ENCODE measurements at regions not wholly inside any gene's neighbourhood (a gene's known extent, or its start where the extent isn't known, plus 50 kb on each side); places are given as distances from the start of the nearest gene placed in this dataset.

- TF ChIP-seq MAX (IDR thresholded peaks at IDR 0.05) = no peak
- TF ChIP-seq JUND (IDR thresholded peaks at IDR 0.05) = no peak
- TF ChIP-seq POLR2AphosphoS5 (IDR thresholded peaks at IDR 0.05; ENCODE audit: low read depth, low read length) = no peak
- TF ChIP-seq CTCF (IDR thresholded peaks at IDR 0.05 in 2 of 3, conservative IDR thresholded peaks at IDR 0.05 in 1 of 3; ENCODE audit: borderline replicate concordance in 1 of 3, insufficient read depth in 1 of 3, low read depth in 2 of 3, low read length in 2 of 3) = no peak
- TF ChIP-seq YY1 (IDR thresholded peaks at IDR 0.05; ENCODE audit: extremely low read depth, insufficient replicate concordance, low read depth, low read length) = no peak
- TF ChIP-seq EZH2 (IDR thresholded peaks at IDR 0.05) = no peak
These were observed 314.7 kb upstream of the SLCO3A1 start (continued) for GRCh38 chr15:91538782-91539181.

GRCh38 chr15:91541286-91541685 lies 312.2 kb upstream of the SLCO3A1 start:
- H3K27ac ChIP-seq (ENCODE audit: low read depth, low read length) = no peak overlapping the region
- H3K27me3 ChIP-seq (ENCODE audit: insufficient read depth, low read length) = peaks cover 14% of the 10 kb centered on the region
- DNase-seq (ENCODE audit: low read depth, low spot score) = no peak
- H3K4me2 ChIP-seq (ENCODE audit: low read length) = no peak overlapping the region
- H3K9ac ChIP-seq (ENCODE audit: low read length) = no peak overlapping the region
- ChIA-PET CTCF (no interaction called here), RAD21 (ENCODE audit: low non-redundant PET in 1 of 2, low total read pairs in 2 of 2, uncharacterized antibody in 2 of 2, unreplicated experiment in 2 of 2) (no interaction called here), POLR2A (no interaction called here)
- no TSS peak for BruUV-seq (replicated peaks)
- H3K36me3 ChIP-seq (ENCODE audit: control insufficient read depth in 1 of 2, insufficient read depth in 2 of 2, low read length in 2 of 2) = no peaks in the 10 kb centered on the region
- H4K20me1 ChIP-seq (ENCODE audit: insufficient read depth) = no peaks in the 10 kb centered on the region
- H3K4me1 ChIP-seq (ENCODE audit: control insufficient read depth in 1 of 2, insufficient read depth in 2 of 2, low read length in 2 of 2) = peaks cover 0 to 6% of the 10 kb centered on the region in 2 experiments; a peak in 1 of 4 replicates
- no peak overlapping the region for H3K4me3 ChIP-seq (replicated peaks in 1 of 2; ENCODE audit: low read depth in 1 of 2, low read length in 2 of 2)
- no peak overlapping the region for H2AFZ ChIP-seq (ENCODE audit: low read depth, low read length, poor library complexity, severe bottlenecking)
- no peak for ATAC-seq
- intact Hi-C loops (cut with micrococcal nuclease) = no loop called here
- no peaks in the 10 kb centered on the region for H3K79me2 ChIP-seq (ENCODE audit: insufficient read depth, low read length)
- no peaks in the 10 kb centered on the region for H3K9me2 ChIP-seq (ENCODE audit: insufficient read depth)
- no peaks in the 10 kb centered on the region for H3K9me3 ChIP-seq (ENCODE audit: control insufficient read depth in 1 of 2, insufficient read depth in 1 of 2, low read depth in 1 of 2, low read length in 2 of 2)
- TF ChIP-seq ZFX (IDR thresholded peaks at IDR 0.05) = no peak
- TF ChIP-seq ELF1 (IDR thresholded peaks at IDR 0.05; ENCODE audit: borderline replicate concordance, low read depth) = no peak
- no peak for TF ChIP-seq ZNF274 (IDR thresholded peaks at IDR 0.05; ENCODE audit: low read depth, low read length)
- no peak for TF ChIP-seq MAX (IDR thresholded peaks at IDR 0.05)
- TF ChIP-seq EGR1 (IDR thresholded peaks at IDR 0.05; ENCODE audit: low read depth) = no peak
- no peak for TF ChIP-seq CEBPB (IDR thresholded peaks at IDR 0.05; ENCODE audit: low read depth)
- TF ChIP-seq YY1 (IDR thresholded peaks at IDR 0.05; ENCODE audit: extremely low read depth, insufficient replicate concordance, low read depth, low read length) = no peak
- no peak for TF ChIP-seq EZH2 (IDR thresholded peaks at IDR 0.05)
- TF ChIP-seq ATF3 (IDR thresholded peaks at IDR 0.05) = no peak
- no peak for TF ChIP-seq CBX3 (IDR thresholded peaks at IDR 0.05; ENCODE audit: low read depth)
- no peak for TF ChIP-seq SRF (IDR thresholded peaks at IDR 0.05; ENCODE audit: low read depth)
- no peak for TF ChIP-seq RAD21 (IDR thresholded peaks at IDR 0.05; ENCODE audit: low read depth)
- TF ChIP-seq CTCF (IDR thresholded peaks at IDR 0.05 in 2 of 3, conservative IDR thresholded peaks at IDR 0.05 in 1 of 3; ENCODE audit: borderline replicate concordance in 1 of 3, insufficient read depth in 1 of 3, low read depth in 2 of 3, low read length in 2 of 3) = no peak
- no peak for TF ChIP-seq SIN3A (IDR thresholded peaks at IDR 0.05; ENCODE audit: low read depth)
- TF ChIP-seq FOSL1 (IDR thresholded peaks at IDR 0.05; ENCODE audit: low read depth) = no peak
- TF ChIP-seq REST (IDR thresholded peaks at IDR 0.05; ENCODE audit: low read depth) = no peak
- no peak for TF ChIP-seq SP1 (IDR thresholded peaks at IDR 0.05; ENCODE audit: low read depth)

Data from HCT116 (cell line).